ENCODE measurements at regions not wholly inside any gene's neighbourhood (a gene's known extent, or its start where the extent isn't known, plus 50 kb on each side); places are given as distances from the start of the nearest gene placed in this dataset.
"Not testable (repeated sequence)": the region's sequence is repeated elsewhere in the genome, so short reads cannot be mapped to it uniquely, and the experiment has no call there.

- DNase-seq (ENCODE audit: low read depth) = no peak
Observed at GRCh38 chr7:114269714-114270113, 144.9 kb upstream of the FOXP2 start.

GRCh38 chr7:114267550-114267949 is 147.1 kb upstream of the FOXP2 start:
- not testable (repeated sequence) for DNase-seq (ENCODE audit: low read depth); H3K4me3 ChIP-seq (ENCODE audit: low read depth, low read length)

More at GRCh38 chr7:114269714-114270113, 144.9 kb upstream of the FOXP2 start:
- no peak overlapping the region for H3K4me3 ChIP-seq (ENCODE audit: low read depth, low read length)
- TF ChIP-seq MAX (IDR thresholded peaks at IDR 0.05; ENCODE audit: low read depth, low read length) = no peak
- TF ChIP-seq POLR2A (IDR thresholded peaks at IDR 0.05; ENCODE audit: extremely low read depth, insufficient read length) = no peak

DNA sequence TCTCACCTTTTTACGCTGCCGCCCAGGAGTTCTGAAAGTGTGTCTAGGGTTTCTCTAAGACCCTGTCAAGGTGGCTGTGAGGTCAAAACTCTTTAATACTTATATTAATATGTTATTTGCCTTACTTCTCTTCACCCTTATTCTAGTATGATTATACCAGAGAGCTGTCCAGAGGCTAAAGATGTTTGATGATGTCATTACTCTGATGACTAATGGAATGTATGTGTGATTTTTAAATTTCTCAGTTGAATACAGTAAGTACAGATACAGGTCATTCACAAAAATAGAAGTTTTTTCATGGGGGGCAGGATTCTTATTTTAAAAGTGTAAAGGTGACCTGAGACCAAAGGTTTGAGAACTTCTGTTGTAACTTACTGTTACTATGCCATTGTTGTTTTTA is 150.6 kb upstream of the FOXP2 start:
- H3K4me3 ChIP-seq (ENCODE audit: low read depth, low read length) = no peak overlapping the region
- DNase-seq (ENCODE audit: low read depth) = no peak
- TF ChIP-seq MAX (IDR thresholded peaks at IDR 0.05; ENCODE audit: low read depth, low read length) = no peak
- TF ChIP-seq POLR2A (IDR thresholded peaks at IDR 0.05; ENCODE audit: extremely low read depth, insufficient read length) = no peak

DNA sequence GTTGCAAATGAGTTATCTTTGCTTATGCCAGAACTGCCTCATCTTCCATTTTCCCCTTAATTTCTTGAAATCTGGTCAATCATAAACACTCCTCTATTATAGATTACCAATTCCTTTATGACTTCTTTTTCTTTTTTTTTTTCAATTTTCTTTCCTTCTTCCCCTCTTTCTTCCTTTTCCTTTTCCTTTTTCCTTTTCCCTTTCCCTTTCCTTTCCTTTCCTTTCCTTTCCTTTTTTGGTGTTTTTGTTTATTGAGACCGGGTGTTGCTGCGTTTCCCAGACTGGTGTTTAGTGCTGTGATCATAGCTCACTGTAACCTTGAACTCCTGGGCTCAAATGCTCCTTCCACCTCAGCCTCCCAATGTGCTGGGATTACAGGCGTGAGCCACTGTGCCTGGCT is 151.4 kb upstream of the FOXP2 start:
- no peak overlapping the region for H3K4me3 ChIP-seq (ENCODE audit: low read depth, low read length)
- no peak for TF ChIP-seq MAX (IDR thresholded peaks at IDR 0.05; ENCODE audit: low read depth, low read length)
- TF ChIP-seq POLR2A (IDR thresholded peaks at IDR 0.05; ENCODE audit: extremely low read depth, insufficient read length) = no peak
- TF ChIP-seq, protein P1, sequence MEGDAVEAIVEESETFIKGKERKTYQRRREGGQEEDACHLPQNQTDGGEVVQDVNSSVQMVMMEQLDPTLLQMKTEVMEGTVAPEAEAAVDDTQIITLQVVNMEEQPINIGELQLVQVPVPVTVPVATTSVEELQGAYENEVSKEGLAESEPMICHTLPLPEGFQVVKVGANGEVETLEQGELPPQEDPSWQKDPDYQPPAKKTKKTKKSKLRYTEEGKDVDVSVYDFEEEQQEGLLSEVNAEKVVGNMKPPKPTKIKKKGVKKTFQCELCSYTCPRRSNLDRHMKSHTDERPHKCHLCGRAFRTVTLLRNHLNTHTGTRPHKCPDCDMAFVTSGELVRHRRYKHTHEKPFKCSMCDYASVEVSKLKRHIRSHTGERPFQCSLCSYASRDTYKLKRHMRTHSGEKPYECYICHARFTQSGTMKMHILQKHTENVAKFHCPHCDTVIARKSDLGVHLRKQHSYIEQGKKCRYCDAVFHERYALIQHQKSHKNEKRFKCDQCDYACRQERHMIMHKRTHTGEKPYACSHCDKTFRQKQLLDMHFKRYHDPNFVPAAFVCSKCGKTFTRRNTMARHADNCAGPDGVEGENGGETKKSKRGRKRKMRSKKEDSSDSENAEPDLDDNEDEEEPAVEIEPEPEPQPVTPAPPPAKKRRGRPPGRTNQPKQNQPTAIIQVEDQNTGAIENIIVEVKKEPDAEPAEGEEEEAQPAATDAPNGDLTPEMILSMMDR (IDR thresholded peaks at IDR 0.05; ENCODE audit: low read depth, low read length) = no peak
- no peak for TF ChIP-seq MYC (IDR thresholded peaks at IDR 0.05; ENCODE audit: low read depth, low read length)
- no peak for DNase-seq (ENCODE audit: low read depth)

DNA sequence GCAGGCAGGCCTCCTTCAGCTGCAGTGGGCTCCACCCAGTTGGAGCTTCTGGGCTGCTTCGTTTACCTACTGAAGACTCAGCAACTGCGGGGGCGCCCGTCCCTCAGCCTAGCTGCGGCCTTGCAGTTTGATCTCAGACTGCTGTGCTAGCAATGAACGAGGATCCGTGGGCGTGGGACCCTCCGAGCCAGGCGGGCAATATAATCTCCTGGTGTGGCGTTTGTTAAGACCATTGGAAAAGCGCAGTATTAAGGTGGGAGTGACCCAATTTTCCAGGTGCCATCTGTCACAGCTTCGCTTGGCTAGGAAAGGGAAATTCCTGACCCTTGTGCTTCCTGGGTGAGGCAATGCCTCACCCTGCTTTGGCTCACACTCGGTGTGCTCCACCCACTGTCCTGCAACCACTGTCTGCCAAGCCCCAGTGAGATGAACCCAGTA is 159.2 kb upstream of the FOXP2 start:
- no peak for DNase-seq (ENCODE audit: low read depth)
- no peak overlapping the region for H3K4me3 ChIP-seq (ENCODE audit: low read depth, low read length)
- TF ChIP-seq, protein P1 (IDR thresholded peaks at IDR 0.05; ENCODE audit: low read depth, low read length) = no peak
- no peak for TF ChIP-seq MAX (IDR thresholded peaks at IDR 0.05; ENCODE audit: low read depth, low read length)
- no peak for TF ChIP-seq POLR2A (IDR thresholded peaks at IDR 0.05; ENCODE audit: extremely low read depth, insufficient read length)
- no peak for TF ChIP-seq MYC (IDR thresholded peaks at IDR 0.05; ENCODE audit: low read depth, low read length)

GRCh38 chr7:114243646-114244045 is 171.0 kb upstream of the FOXP2 start:
- no peak overlapping the region for H3K4me3 ChIP-seq (ENCODE audit: low read depth, low read length)
- TF ChIP-seq MAX (IDR thresholded peaks at IDR 0.05; ENCODE audit: low read depth, low read length) (no peak), POLR2A (IDR thresholded peaks at IDR 0.05; ENCODE audit: extremely low read depth, insufficient read length) (no peak), MYC (IDR thresholded peaks at IDR 0.05; ENCODE audit: low read depth, low read length) (no peak)
- TF ChIP-seq, protein P1 (IDR thresholded peaks at IDR 0.05; ENCODE audit: low read depth, low read length) = no peak
- DNase-seq (ENCODE audit: low read depth) = no peak

- TF ChIP-seq, protein P1 (IDR thresholded peaks at IDR 0.05; ENCODE audit: low read depth, low read length) = no peak
- TF ChIP-seq MAX (IDR thresholded peaks at IDR 0.05; ENCODE audit: low read depth, low read length) = no peak
- no peak for TF ChIP-seq POLR2A (IDR thresholded peaks at IDR 0.05; ENCODE audit: extremely low read depth, insufficient read length)
- no peak for TF ChIP-seq MYC (IDR thresholded peaks at IDR 0.05; ENCODE audit: low read depth, low read length)
- DNase-seq (ENCODE audit: low read depth) = no peak
Observed at GRCh38 chr7:114242992-114243507, 171.6 kb upstream of the FOXP2 start.

More at GRCh38 chr7:114242992-114243507, 171.6 kb upstream of the FOXP2 start:
- no peak overlapping the region for H3K4me3 ChIP-seq (ENCODE audit: low read depth, low read length)

Measured in NB4 (cell line).